ENCODE measurements at regions not wholly inside any gene's neighbourhood (a gene's known extent, or its start where the extent isn't known, plus 50 kb on each side); places are given as distances from the start of the nearest gene placed in this dataset.

DNA sequence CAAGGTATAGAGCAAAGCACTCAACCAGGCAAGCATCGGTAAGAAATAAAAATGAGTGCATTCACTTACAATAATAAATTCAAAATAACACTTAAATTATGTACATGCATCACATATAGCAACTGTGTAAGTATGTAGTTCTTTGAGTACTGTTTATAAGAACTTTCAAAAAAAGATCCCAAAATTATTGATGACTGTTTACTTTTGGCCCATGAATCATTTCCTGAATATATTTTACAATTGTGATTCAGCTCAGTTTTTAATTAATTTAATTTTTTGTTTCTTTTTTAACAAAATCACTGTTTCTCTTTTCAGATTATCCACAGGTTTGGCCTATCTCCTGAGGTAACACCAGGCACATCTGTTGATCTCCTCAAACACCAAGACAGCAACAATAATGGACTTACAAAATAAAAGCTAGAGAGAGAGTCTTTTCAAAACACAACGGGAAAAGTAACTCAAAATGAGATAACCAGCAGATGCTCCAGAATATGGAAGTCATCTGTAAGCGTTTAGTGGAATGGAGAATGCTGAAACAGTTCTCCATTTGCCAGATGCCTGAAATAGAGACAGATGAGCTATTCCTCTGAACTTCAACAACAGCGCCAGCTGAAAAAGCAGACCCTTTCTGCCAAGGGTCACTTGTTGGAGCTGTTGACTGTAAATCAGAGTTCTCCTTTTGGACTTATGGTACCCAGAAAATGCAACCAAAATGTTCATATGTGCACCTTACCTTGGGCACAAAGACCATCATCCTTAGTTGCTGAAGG lies 348.6 kb upstream of the RGMB start:
- ChIA-PET POLR2A (no interaction called here), CTCF (no interaction called here)
- H3K4me3 Mint-ChIP-seq = no peak overlapping the region
- H3K9me3 Mint-ChIP-seq = peaks cover 22% of the 10 kb centered on the region
- TF ChIP-seq, protein P1, sequence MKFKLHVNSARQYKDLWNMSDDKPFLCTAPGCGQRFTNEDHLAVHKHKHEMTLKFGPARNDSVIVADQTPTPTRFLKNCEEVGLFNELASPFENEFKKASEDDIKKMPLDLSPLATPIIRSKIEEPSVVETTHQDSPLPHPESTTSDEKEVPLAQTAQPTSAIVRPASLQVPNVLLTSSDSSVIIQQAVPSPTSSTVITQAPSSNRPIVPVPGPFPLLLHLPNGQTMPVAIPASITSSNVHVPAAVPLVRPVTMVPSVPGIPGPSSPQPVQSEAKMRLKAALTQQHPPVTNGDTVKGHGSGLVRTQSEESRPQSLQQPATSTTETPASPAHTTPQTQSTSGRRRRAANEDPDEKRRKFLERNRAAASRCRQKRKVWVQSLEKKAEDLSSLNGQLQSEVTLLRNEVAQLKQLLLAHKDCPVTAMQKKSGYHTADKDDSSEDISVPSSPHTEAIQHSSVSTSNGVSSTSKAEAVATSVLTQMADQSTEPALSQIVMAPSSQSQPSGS (CRISPR knock-in tag; IDR thresholded peaks at IDR 0.05; ENCODE audit: borderline replicate concordance, low read depth) = no peak
- TF ChIP-seq ZNF425 (CRISPR knock-in tag; conservative IDR thresholded peaks at IDR 0.05) = no peak
- no peak for TF ChIP-seq IRF1 (CRISPR knock-in tag; IDR thresholded peaks at IDR 0.05)
- no peak for TF ChIP-seq FOXP1 (CRISPR knock-in tag; IDR thresholded peaks at IDR 0.05; ENCODE audit: borderline replicate concordance)
- TF ChIP-seq CREB1 (CRISPR knock-in tag; IDR thresholded peaks at IDR 0.05) = no peak
- no peak for TF ChIP-seq ZNF138 (CRISPR knock-in tag; conservative IDR thresholded peaks at IDR 0.05)
- TF ChIP-seq PREB (CRISPR knock-in tag; IDR thresholded peaks at IDR 0.05; ENCODE audit: borderline replicate concordance) = no peak
- TF ChIP-seq SMAD4 (CRISPR knock-in tag; IDR thresholded peaks at IDR 0.05) = no peak
- TF ChIP-seq TP53 (CRISPR knock-in tag; IDR thresholded peaks at IDR 0.05) = no peak
- TF ChIP-seq SMAD3 (CRISPR knock-in tag; IDR thresholded peaks at IDR 0.05; ENCODE audit: borderline replicate concordance) = no peak
- TF ChIP-seq MYBL2 (CRISPR knock-in tag; IDR thresholded peaks at IDR 0.05) = no peak
- TF ChIP-seq, protein P2, sequence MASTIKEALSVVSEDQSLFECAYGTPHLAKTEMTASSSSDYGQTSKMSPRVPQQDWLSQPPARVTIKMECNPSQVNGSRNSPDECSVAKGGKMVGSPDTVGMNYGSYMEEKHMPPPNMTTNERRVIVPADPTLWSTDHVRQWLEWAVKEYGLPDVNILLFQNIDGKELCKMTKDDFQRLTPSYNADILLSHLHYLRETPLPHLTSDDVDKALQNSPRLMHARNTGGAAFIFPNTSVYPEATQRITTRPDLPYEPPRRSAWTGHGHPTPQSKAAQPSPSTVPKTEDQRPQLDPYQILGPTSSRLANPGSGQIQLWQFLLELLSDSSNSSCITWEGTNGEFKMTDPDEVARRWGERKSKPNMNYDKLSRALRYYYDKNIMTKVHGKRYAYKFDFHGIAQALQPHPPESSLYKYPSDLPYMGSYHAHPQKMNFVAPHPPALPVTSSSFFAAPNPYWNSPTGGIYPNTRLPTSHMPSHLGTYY (CRISPR knock-in tag; IDR thresholded peaks at IDR 0.05) = no peak
- TF ChIP-seq, protein P3, sequence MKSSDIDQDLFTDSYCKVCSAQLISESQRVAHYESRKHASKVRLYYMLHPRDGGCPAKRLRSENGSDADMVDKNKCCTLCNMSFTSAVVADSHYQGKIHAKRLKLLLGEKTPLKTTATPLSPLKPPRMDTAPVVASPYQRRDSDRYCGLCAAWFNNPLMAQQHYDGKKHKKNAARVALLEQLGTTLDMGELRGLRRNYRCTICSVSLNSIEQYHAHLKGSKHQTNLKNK (CRISPR knock-in tag; IDR thresholded peaks at IDR 0.05) = no peak
- TF ChIP-seq, protein P4, sequence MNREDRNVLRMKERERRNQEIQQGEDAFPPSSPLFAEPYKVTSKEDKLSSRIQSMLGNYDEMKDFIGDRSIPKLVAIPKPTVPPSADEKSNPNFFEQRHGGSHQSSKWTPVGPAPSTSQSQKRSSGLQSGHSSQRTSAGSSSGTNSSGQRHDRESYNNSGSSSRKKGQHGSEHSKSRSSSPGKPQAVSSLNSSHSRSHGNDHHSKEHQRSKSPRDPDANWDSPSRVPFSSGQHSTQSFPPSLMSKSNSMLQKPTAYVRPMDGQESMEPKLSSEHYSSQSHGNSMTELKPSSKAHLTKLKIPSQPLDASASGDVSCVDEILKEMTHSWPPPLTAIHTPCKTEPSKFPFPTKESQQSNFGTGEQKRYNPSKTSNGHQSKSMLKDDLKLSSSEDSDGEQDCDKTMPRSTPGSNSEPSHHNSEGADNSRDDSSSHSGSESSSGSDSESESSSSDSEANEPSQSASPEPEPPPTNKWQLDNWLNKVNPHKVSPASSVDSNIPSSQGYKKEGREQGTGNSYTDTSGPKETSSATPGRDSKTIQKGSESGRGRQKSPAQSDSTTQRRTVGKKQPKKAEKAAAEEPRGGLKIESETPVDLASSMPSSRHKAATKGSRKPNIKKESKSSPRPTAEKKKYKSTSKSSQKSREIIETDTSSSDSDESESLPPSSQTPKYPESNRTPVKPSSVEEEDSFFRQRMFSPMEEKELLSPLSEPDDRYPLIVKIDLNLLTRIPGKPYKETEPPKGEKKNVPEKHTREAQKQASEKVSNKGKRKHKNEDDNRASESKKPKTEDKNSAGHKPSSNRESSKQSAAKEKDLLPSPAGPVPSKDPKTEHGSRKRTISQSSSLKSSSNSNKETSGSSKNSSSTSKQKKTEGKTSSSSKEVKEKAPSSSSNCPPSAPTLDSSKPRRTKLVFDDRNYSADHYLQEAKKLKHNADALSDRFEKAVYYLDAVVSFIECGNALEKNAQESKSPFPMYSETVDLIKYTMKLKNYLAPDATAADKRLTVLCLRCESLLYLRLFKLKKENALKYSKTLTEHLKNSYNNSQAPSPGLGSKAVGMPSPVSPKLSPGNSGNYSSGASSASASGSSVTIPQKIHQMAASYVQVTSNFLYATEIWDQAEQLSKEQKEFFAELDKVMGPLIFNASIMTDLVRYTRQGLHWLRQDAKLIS (CRISPR knock-in tag; IDR thresholded peaks at IDR 0.05; ENCODE audit: borderline replicate concordance) = no peak
- TF ChIP-seq, protein P5, sequence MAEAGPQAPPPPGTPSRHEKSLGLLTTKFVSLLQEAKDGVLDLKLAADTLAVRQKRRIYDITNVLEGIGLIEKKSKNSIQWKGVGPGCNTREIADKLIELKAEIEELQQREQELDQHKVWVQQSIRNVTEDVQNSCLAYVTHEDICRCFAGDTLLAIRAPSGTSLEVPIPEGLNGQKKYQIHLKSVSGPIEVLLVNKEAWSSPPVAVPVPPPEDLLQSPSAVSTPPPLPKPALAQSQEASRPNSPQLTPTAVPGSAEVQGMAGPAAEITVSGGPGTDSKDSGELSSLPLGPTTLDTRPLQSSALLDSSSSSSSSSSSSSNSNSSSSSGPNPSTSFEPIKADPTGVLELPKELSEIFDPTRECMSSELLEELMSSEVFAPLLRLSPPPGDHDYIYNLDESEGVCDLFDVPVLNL (CRISPR knock-in tag; IDR thresholded peaks at IDR 0.05; ENCODE audit: borderline replicate concordance, low read depth) = no peak
- H3K27ac Mint-ChIP-seq = no peak overlapping the region
- peaks cover 13% of the 10 kb centered on the region for H3K36me3 Mint-ChIP-seq
- no peaks in the 10 kb centered on the region; the same call in 1 of the 2 replicates for H3K27me3 Mint-ChIP-seq (ENCODE audit: low read depth)
- ATAC-seq (no peak), DNase-seq (ENCODE audit: low spot score) (no peak)
- peaks cover 52% of the 10 kb centered on the region for H3K4me1 Mint-ChIP-seq

All from WTC11 (cell line).